MM.1S (cell line): ENCODE measurements at regions not wholly inside any gene's neighbourhood (a gene's known extent, or its start where the extent isn't known, plus 50 kb on each side); places are given as distances from the start of the nearest gene placed in this dataset.

Source experiments
- DNase-seq: peaks from one replicate; pipeline ENCODE4 v3.0.0-alpha.2; 2015
- H2AFZ ChIP-seq: fragments of 300-600 bp; sonication (generic); 2 replicates; pipeline ENCODE4 v1.6.0; 2016; ENCODE audit warnings: antibody characterized with exemption, low read length
- H3F3A ChIP-seq: fragments of 300-600 bp; sonication (generic); 2 replicates; pipeline ENCODE4 v1.6.1; 2016; ENCODE audit warnings: mild to moderate bottlenecking, antibody characterized with exemption, low read length, moderate library complexity, mixed read lengths; ENCODE audit not compliant: insufficient read depth
- H3K27ac ChIP-seq: fragments of 300-600 bp; sonication (generic); 2 replicates; pipeline ENCODE4 v1.5.1; 2016; ENCODE audit warnings: mild to moderate bottlenecking, low read length
- H3K27me3 ChIP-seq: fragments of 300-600 bp; sonication (generic); replicated peaks from 2 replicates; pipeline ENCODE4 v1.6.0; 2016; ENCODE audit warnings: low read length; ENCODE audit not compliant: insufficient read depth
- H3K36me3 ChIP-seq: fragments of 300-600 bp; sonication (generic); replicated peaks from 2 replicates; pipeline ENCODE4 v1.6.1; 2016; ENCODE audit warnings: mild to moderate bottlenecking, low read length, mixed read lengths; ENCODE audit not compliant: insufficient read depth
- H3K4me1 ChIP-seq: fragments of 300-600 bp; sonication (generic); 2 replicates; pipeline ENCODE4 v1.6.1; 2016; ENCODE audit warnings: low read length, mixed read lengths
- H3K4me2 ChIP-seq: fragments of 300-600 bp; sonication (generic); 2 replicates; pipeline ENCODE4 v1.6.0; 2016; ENCODE audit warnings: low read depth, low read length
- H3K4me3 ChIP-seq: fragments of 300-600 bp; sonication (generic); 2 replicates; pipeline ENCODE4 v1.5.1; 2016; ENCODE audit warnings: low read length, mixed read lengths
- H3K79me2 ChIP-seq: fragments of 300-600 bp; sonication (generic); 2 replicates; pipeline ENCODE4 v1.6.1; 2016; ENCODE audit warnings: mixed run types, low read length, mixed read lengths
- H3K9ac ChIP-seq: fragments of 300-600 bp; sonication (generic); 2 replicates; pipeline ENCODE4 v1.6.1; 2016; ENCODE audit warnings: low read length, mixed read lengths
- H3K9me2 ChIP-seq: fragments of 300-600 bp; sonication (generic); replicated peaks from 2 replicates; pipeline ENCODE4 v1.6.1; 2016; ENCODE audit warnings: mild to moderate bottlenecking, low read length, mixed read lengths; ENCODE audit not compliant: insufficient read depth
- H3K9me3 ChIP-seq: fragments of 300-600 bp; sonication (generic); replicated peaks from 2 replicates; pipeline ENCODE4 v1.6.1; 2016; ENCODE audit warnings: mild to moderate bottlenecking, low read length, mixed read lengths; ENCODE audit not compliant: insufficient read depth
- H4K20me1 ChIP-seq: fragments of 300-600 bp; sonication (generic); 2 replicates; pipeline ENCODE4 v1.6.1; 2016; ENCODE audit warnings: mild to moderate bottlenecking, low read length, moderate library complexity, mixed read lengths; ENCODE audit not compliant: insufficient read depth
- CTCF ChIP-seq: fragments of 300-600 bp; sonication (generic); IDR thresholded peaks from 2 replicates; pipeline ENCODE4 v1.5.1; 2016; ENCODE audit warnings: antibody characterized with exemption, low read length, mixed read lengths
- EZH2 ChIP-seq: fragments of 300-600 bp; sonication (generic); optimal IDR thresholded peaks from 2 replicates; pipeline ENCODE3; 2017; ENCODE audit warnings: low read depth, mild to moderate bottlenecking, antibody characterized with exemption, low read length, mixed read lengths
- EZH2phosphoT487 ChIP-seq: fragments of 300-600 bp; sonication (generic); IDR thresholded peaks from 2 replicates; pipeline ENCODE4 v1.6.1; 2018; ENCODE audit warnings: antibody characterized with exemption, low read length

GRCh38 chr4:79645942-79646341 is 237.9 kb upstream of the GK2 start:
- H3K36me3 ChIP-seq = no peaks in the 10 kb centered on the region
- no peak overlapping the region for H3K27ac ChIP-seq

GRCh38 chr4:79638735-79639134 is 230.7 kb upstream of the GK2 start:
- Histone ChIP-seq H3K9me3 (no peaks in the 10 kb centered on the region), H3K9me2 (no peaks in the 10 kb centered on the region), H3K4me1 (no peaks in the 10 kb centered on the region), H3F3A (no peaks in the 10 kb centered on the region), H4K20me1 (no peaks in the 10 kb centered on the region), H3K4me2 (no peak overlapping the region), H3K36me3 (no peaks in the 10 kb centered on the region), H2AFZ (no peak overlapping the region), H3K9ac (no peak overlapping the region), H3K79me2 (no peaks in the 10 kb centered on the region), H3K27ac (no peak overlapping the region), H3K4me3 (no peak overlapping the region), H3K27me3 (no peaks in the 10 kb centered on the region)
- DNase-seq = no peak
- TF ChIP-seq CTCF = no peak
- TF ChIP-seq EZH2phosphoT487 = no peak
- TF ChIP-seq EZH2 = no peak

More at GRCh38 chr4:79645942-79646341, 237.9 kb upstream of the GK2 start:
- no peaks in the 10 kb centered on the region for H3K27me3 ChIP-seq
- H3K4me3 ChIP-seq = no peak overlapping the region
- H3K9ac ChIP-seq = no peak overlapping the region
- H3F3A ChIP-seq = no peaks in the 10 kb centered on the region
- H3K9me3 ChIP-seq = no peaks in the 10 kb centered on the region
- H3K79me2 ChIP-seq = no peaks in the 10 kb centered on the region
- no peak overlapping the region for H3K4me2 ChIP-seq
- H3K9me2 ChIP-seq = no peaks in the 10 kb centered on the region
- no peak overlapping the region for H2AFZ ChIP-seq
- TF ChIP-seq EZH2 (no peak), CTCF (no peak), EZH2phosphoT487 (no peak)
- DNase-seq = no peak
- no peaks in the 10 kb centered on the region; the same call in 1 of the 2 replicates for H4K20me1 ChIP-seq
- H3K4me1 ChIP-seq = no peaks in the 10 kb centered on the region

GRCh38 chr4:79636991-79637390 is 229.0 kb upstream of the GK2 start:
- H3K79me2 ChIP-seq = no peaks in the 10 kb centered on the region

More at GRCh38 chr4:79636991-79637390, 229.0 kb upstream of the GK2 start:
- no peaks in the 10 kb centered on the region for H3K9me2 ChIP-seq
- no peak overlapping the region for H3K4me3 ChIP-seq
- no peaks in the 10 kb centered on the region for H3K36me3 ChIP-seq
- H2AFZ ChIP-seq = no peak overlapping the region
- no peaks in the 10 kb centered on the region for H3K27me3 ChIP-seq
- no peaks in the 10 kb centered on the region for H3K4me1 ChIP-seq
- H4K20me1 ChIP-seq = no peaks in the 10 kb centered on the region
- TF ChIP-seq CTCF (no peak), EZH2 (no peak)
- H3F3A ChIP-seq = no peaks in the 10 kb centered on the region
- no peak overlapping the region for H3K27ac ChIP-seq
- no peak overlapping the region for H3K4me2 ChIP-seq
- no peaks in the 10 kb centered on the region for H3K9me3 ChIP-seq
- no peak overlapping the region for H3K9ac ChIP-seq
- DNase-seq = no peak
